OCI-LY7 (cell line): ENCODE measurements at regions not wholly inside any gene's neighbourhood (a gene's known extent, or its start where the extent isn't known, plus 50 kb on each side); places are given as distances from the start of the nearest gene placed in this dataset.
"Not testable (repeated sequence)": the region's sequence is repeated elsewhere in the genome, so short reads cannot be mapped to it uniquely, and the experiment has no call there.

Experiments used
- BruUV-seq: library from RNA; stranded (reverse); fragments of 400-500 nt; replicated peaks from 2 replicates; lab custom pipeline; 2021; lab: Mats Ljungman, UMichigan
- CTCF ChIA-PET: fragments of 300-600 bp; sonication (Branson Sonifier 250); formaldehyde crosslinking; loops from one replicate; lab custom pipeline; 2022; ENCODE audit warnings: antibody characterized with exemption; ENCODE audit not compliant: unreplicated experiment; lab: Charles Lee
- POLR2A ChIA-PET: fragments of 300-600 bp; sonication (Branson Sonifier 250); formaldehyde crosslinking; loops from one replicate; lab custom pipeline; 2022; ENCODE audit warnings: antibody characterized with exemption; lab: Charles Lee
- DNase-seq: peaks from one replicate; pipeline ENCODE4 v3.0.0-alpha.2; 2015; ENCODE audit warnings: low spot score
- H2AFZ ChIP-seq: fragments of 200-600 bp; sonication (generic), shearing (Covaris generic); 2 replicates; pipeline ENCODE4 v1.6.1; 2014; ENCODE audit warnings: mild to moderate bottlenecking, antibody characterized with exemption, low read length, moderate library complexity
- H3K27ac ChIP-seq: fragments of 200-600 bp; sonication (generic); 2 replicates; pipeline ENCODE4 v1.5.1; 2014; ENCODE audit warnings: mixed run types, low read depth, mild to moderate bottlenecking, moderate library complexity, low read length, inconsistent platforms; ENCODE audit not compliant: poor library complexity, severe bottlenecking
- H3K36me3 ChIP-seq: fragments of 200-600 bp; sonication (generic); 2 replicates; pipeline ENCODE4 v1.6.1; 2014; ENCODE audit warnings: mild to moderate bottlenecking, antibody characterized with exemption, low read length, moderate library complexity, mixed read lengths; ENCODE audit not compliant: insufficient read depth
- H3K4me1 ChIP-seq: fragments of 200-600 bp; sonication (generic); 2 replicates; pipeline ENCODE4 v1.5.1; 2014; ENCODE audit warnings: mild to moderate bottlenecking, low read length; ENCODE audit not compliant: insufficient read depth, poor library complexity, severe bottlenecking
- H3K4me2 ChIP-seq: fragments of 200-600 bp; sonication (generic); 2 replicates; pipeline ENCODE4 v1.6.1; 2014; ENCODE audit warnings: mild to moderate bottlenecking, low read length
- H3K4me3 ChIP-seq: fragments of 200-600 bp; sonication (generic); 2 replicates; pipeline ENCODE4 v1.5.1; 2014; ENCODE audit warnings: mild to moderate bottlenecking, low read depth, low read length; ENCODE audit not compliant: poor library complexity, severe bottlenecking
- H3K79me2 ChIP-seq: fragments of 200-600 bp; sonication (generic); 2 replicates; pipeline ENCODE4 v1.6.1; 2016; ENCODE audit warnings: low read depth, mild to moderate bottlenecking, low read length, moderate library complexity, mixed read lengths; ENCODE audit not compliant: insufficient read depth
- H3K9me2 ChIP-seq: fragments of 200-600 bp; sonication (generic); 2 replicates; pipeline ENCODE4 v1.6.1; 2016; ENCODE audit warnings: mild to moderate bottlenecking, low read length, mixed read lengths; ENCODE audit not compliant: insufficient read depth
- H3K9me3 ChIP-seq: fragments of 200-600 bp; sonication (generic); 2 replicates; pipeline ENCODE4 v1.6.1; 2014; ENCODE audit warnings: mild to moderate bottlenecking, mixed run types, low read length, mixed read lengths
- H4K20me1 ChIP-seq: fragments of 200-600 bp; sonication (generic); 2 replicates; pipeline ENCODE4 v1.6.1; 2014; ENCODE audit warnings: mild to moderate bottlenecking, antibody characterized with exemption, low read length, moderate library complexity, mixed read lengths; ENCODE audit not compliant: insufficient read depth
- EZH2phosphoT487 ChIP-seq: fragments of 200-600 bp; sonication (generic); IDR thresholded peaks from 2 replicates; pipeline ENCODE4 v1.6.1; 2018; ENCODE audit warnings: low read depth, borderline replicate concordance, mild to moderate bottlenecking, mixed run types, antibody characterized with exemption, low read length, moderate library complexity, mixed read lengths
- intact Hi-C: fragments of 100-400 bp; cut with micrococcal nuclease; formaldehyde crosslinking; loops from one replicate; pipeline ENCODE4 v1.10.0; 2022; ENCODE audit not compliant: unreplicated experiment
- TF ChIP-seq, protein P1 (sequence below): fragments of 200-600 bp; sonication (generic); conservative IDR thresholded peaks from 2 replicates; pipeline ENCODE4 v1.5.1; 2014; ENCODE audit warnings: mild to moderate bottlenecking, antibody characterized with exemption, low read length, moderate library complexity, mixed read lengths

DNA sequence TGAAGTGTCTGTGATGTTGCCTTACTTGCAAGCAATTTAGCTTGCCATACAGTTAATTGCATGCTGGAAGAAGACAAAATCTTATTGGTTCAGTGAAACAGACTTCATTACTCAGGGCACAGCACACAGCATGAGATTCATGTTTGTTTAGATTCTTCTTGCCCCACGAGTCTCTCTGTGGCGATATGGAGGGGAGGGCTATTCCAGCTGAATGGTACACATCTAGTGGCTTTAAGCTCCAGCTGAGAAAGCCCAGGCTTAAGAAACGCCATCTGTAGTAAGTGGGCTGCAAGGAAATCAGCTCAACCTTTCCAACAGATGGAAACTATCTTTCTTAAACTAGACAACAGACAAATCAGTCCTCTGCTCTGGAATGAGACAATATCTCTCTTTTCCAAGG is 1022.0 kb downstream of the NCAM2 start:
- Histone ChIP-seq H3K79me2 (no peaks in the 10 kb centered on the region), H3K36me3 (no peaks in the 10 kb centered on the region), H3K4me2 (no peak overlapping the region), H3K9me3 (peaks cover 32% of the 10 kb centered on the region; the same call in 1 of the 2 replicates), H2AFZ (no peak overlapping the region), H3K27ac (no peak overlapping the region), H3K4me1 (no peaks in the 10 kb centered on the region), H4K20me1 (no peaks in the 10 kb centered on the region), H3K9me2 (no peaks in the 10 kb centered on the region), H3K4me3 (no peak overlapping the region)
- intact Hi-C loops = no loop called here
- POLR2A ChIA-PET = no interaction called here
- BruUV-seq = no TSS peak
- TF ChIP-seq EZH2phosphoT487 = no peak
- TF ChIP-seq, protein P1, sequence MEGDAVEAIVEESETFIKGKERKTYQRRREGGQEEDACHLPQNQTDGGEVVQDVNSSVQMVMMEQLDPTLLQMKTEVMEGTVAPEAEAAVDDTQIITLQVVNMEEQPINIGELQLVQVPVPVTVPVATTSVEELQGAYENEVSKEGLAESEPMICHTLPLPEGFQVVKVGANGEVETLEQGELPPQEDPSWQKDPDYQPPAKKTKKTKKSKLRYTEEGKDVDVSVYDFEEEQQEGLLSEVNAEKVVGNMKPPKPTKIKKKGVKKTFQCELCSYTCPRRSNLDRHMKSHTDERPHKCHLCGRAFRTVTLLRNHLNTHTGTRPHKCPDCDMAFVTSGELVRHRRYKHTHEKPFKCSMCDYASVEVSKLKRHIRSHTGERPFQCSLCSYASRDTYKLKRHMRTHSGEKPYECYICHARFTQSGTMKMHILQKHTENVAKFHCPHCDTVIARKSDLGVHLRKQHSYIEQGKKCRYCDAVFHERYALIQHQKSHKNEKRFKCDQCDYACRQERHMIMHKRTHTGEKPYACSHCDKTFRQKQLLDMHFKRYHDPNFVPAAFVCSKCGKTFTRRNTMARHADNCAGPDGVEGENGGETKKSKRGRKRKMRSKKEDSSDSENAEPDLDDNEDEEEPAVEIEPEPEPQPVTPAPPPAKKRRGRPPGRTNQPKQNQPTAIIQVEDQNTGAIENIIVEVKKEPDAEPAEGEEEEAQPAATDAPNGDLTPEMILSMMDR = no peak
- CTCF ChIA-PET = no interaction called here
- no peak for DNase-seq

DNA sequence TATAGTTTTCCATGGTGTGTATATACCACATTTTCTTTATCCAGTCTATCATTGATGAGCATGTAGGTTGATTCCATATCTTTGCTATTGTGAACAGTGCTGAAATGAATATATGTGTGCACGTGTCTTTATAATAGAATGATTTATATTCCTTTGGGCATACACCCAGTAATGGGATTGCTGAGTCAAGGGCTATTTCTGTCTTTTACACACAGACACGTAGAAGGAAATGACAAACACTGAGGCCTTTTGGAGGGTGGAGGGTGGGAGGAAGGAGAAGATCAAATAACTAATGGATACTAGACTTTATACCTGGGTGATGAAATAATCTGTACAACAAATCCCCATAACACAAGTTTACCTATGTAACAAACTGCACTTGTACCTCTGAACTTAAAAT is 1025.7 kb downstream of the NCAM2 start:
- H3K9me3 ChIP-seq = peaks cover 27% of the 10 kb centered on the region; the same call in 1 of the 2 replicates
- POLR2A ChIA-PET, CTCF ChIA-PET, intact Hi-C loops, H3K36me3 ChIP-seq, H3K27ac ChIP-seq, H3K4me1 ChIP-seq, H4K20me1 ChIP-seq, H2AFZ ChIP-seq, H3K4me3 ChIP-seq, BruUV-seq, H3K9me2 ChIP-seq, H3K4me2 ChIP-seq, H3K79me2 ChIP-seq, DNase-seq: not testable (repeated sequence)

DNA sequence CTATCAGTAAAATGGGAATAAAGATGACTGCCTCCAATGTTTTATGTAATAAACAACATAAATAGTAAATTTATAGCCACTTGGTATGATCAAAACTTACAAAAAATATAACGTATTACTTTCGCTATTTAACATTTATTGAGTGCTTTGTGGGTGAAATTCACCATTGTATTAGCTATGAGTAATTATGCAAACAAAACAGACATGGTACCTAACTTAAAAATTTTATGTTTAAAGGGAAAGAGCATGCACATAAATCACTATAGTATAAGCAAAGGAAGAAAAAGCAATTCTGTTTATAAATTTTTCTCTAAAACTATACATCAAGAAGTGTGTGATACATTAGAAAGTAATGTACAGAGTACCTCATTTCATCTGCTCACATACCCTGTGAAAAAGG is 1046.2 kb downstream of the NCAM2 start:
- H3K9me3 ChIP-seq = peaks cover 38% of the 10 kb centered on the region
- DNase-seq = no peak
- intact Hi-C loops = no loop called here
- H3K9me2 ChIP-seq = no peaks in the 10 kb centered on the region
- POLR2A ChIA-PET = no interaction called here
- no peaks in the 10 kb centered on the region for H3K4me1 ChIP-seq
- no TSS peak for BruUV-seq
- no peak overlapping the region for H2AFZ ChIP-seq
- no peaks in the 10 kb centered on the region for H4K20me1 ChIP-seq
- H3K36me3 ChIP-seq = no peaks in the 10 kb centered on the region
- no peak overlapping the region for H3K27ac ChIP-seq
- TF ChIP-seq, protein P1 = no peak
- TF ChIP-seq EZH2phosphoT487 = no peak
- H3K79me2 ChIP-seq = no peaks in the 10 kb centered on the region
- CTCF ChIA-PET = no interaction called here
- no peak overlapping the region for H3K4me3 ChIP-seq
- no peak overlapping the region for H3K4me2 ChIP-seq
